ENCODE measurements at regions not wholly inside any gene's neighbourhood (a gene's known extent, or its start where the extent isn't known, plus 50 kb on each side); places are given as distances from the start of the nearest gene placed in this dataset.

GRCh38 chr2:226123300-226123699, 676.3 kb downstream of the IRS1 start:
- Mint-ChIP-seq H3K27me3 (peaks cover 23% of the 10 kb centered on the region), H3K27ac (no peak overlapping the region), H3K9me3 (no peaks in the 10 kb centered on the region), H3K4me1 (no peaks in the 10 kb centered on the region), H3K4me3 (no peak overlapping the region), H3K36me3 (ENCODE audit: low read depth) (no peaks in the 10 kb centered on the region)
- ATAC-seq (no peak), DNase-seq (no peak)

DNA sequence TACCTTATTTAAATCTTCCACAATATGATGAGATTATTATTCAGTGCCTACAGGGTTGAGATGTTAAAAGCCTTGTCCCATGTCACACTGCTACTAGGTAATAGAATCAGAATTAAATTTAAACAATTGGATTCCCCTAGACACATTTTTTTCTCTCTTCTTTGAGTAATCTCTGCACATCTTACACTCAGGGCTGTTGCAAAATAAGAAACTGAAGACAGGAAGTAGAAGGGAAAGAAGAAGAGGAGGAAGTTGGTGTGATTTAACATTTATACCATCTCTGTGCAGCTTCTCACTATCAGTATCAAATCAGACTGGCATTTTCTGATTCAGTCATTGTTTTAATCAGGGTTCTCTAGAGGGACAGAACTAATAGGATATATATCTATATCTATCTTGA, 677.6 kb downstream of the IRS1 start:
- no peak overlapping the region for H3K4me3 Mint-ChIP-seq
- DNase-seq, result no peak
- no peaks in the 10 kb centered on the region for H3K36me3 Mint-ChIP-seq (ENCODE audit: low read depth)
- no peak for ATAC-seq
- H3K4me1 Mint-ChIP-seq, result no peaks in the 10 kb centered on the region
- no peaks in the 10 kb centered on the region for H3K9me3 Mint-ChIP-seq
- H3K27me3 Mint-ChIP-seq, result peaks cover 23% of the 10 kb centered on the region
- no peak overlapping the region for H3K27ac Mint-ChIP-seq

DNA sequence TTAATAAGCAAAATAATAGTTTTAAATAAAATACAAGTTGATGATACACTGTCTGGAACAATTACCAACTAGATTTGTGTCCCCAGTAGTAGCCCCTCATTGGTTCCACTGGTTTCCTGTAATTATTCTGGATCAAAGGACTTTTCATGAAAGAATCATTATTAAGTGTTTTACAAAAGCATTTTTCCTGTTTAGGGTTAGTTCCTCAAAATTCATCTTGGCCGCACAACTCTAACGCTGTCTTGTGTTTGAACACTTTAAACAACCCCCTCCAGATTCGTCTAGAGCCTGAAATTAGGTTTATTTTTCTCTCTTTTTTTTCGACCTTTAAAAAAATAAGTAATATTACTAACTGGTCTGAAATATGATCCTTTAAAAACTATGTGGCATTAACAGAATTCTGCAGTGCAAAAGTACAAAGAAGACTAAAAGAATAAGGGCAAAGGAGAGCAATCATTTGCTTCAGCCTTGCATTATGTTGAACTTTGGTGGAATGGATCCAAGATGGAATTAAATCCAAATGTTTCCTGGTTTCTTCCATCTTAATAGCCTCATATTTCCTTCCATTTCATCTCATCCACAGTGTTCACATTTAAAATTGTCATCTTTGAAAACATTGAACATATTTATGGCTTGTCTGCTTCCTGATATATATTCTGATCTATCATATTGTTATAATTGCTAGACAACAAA, 678.4 kb downstream of the IRS1 start:
- DNase-seq (no peak), ATAC-seq (no peak)
- H3K27me3 Mint-ChIP-seq, result peaks cover 23% of the 10 kb centered on the region
- no peak overlapping the region for H3K27ac Mint-ChIP-seq
- H3K9me3 Mint-ChIP-seq, result no peaks in the 10 kb centered on the region
- H3K4me3 Mint-ChIP-seq, result no peak overlapping the region
- no peaks in the 10 kb centered on the region for H3K4me1 Mint-ChIP-seq
- H3K36me3 Mint-ChIP-seq (ENCODE audit: low read depth), result no peaks in the 10 kb centered on the region

GRCh38 chr2:226118471-226119429, 680.9 kb downstream of the IRS1 start:
- Mint-ChIP-seq H3K4me3 (no peak overlapping the region), H3K9me3 (no peaks in the 10 kb centered on the region), H3K36me3 (ENCODE audit: low read depth) (no peaks in the 10 kb centered on the region), H3K4me1 (peaks cover 15% of the 10 kb centered on the region), H3K27me3 (peaks cover 18% of the 10 kb centered on the region), H3K27ac (no peak overlapping the region)
- DNase-seq, result no peak
- no peak for ATAC-seq

DNA sequence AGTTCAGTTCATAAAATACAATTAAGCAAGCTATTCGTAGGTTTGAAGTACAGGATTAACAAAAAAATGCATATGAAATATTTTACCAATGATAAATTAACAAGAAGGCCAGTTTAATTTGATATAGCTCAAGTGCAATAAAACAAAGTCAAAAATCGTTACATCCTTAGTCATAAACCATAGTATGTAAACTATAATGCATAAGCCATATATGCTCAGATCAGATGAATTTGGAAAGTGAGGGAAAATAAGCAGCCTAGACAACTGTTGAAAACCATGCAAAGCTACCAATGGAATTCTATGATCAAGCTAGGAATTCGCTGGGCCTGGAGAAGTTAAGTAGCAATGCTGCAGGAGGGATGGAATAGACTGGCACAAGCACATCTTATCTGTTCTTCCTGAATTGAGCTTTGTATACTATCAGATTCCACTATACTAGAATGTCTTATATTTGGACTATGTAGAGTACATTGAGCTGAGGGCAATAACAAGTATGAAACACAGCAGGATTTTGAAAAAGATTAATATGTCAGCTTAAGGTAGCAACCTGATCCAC, 682.0 kb downstream of the IRS1 start:
- Mint-ChIP-seq H3K9me3 (no peaks in the 10 kb centered on the region), H3K27me3 (peaks cover 15% of the 10 kb centered on the region), H3K27ac (no peak overlapping the region), H3K4me1 (peaks cover 15% of the 10 kb centered on the region), H3K4me3 (no peak overlapping the region), H3K36me3 (ENCODE audit: low read depth) (no peaks in the 10 kb centered on the region)
- ATAC-seq (no peak), DNase-seq (no peak)

GRCh38 chr2:226116346-226116745, 683.3 kb downstream of the IRS1 start:
- no peaks in the 10 kb centered on the region for H3K36me3 Mint-ChIP-seq (ENCODE audit: low read depth)
- peaks cover 15% of the 10 kb centered on the region for H3K4me1 Mint-ChIP-seq
- ATAC-seq (no peak), DNase-seq (no peak)
- H3K27me3 Mint-ChIP-seq, result peaks cover 13% of the 10 kb centered on the region
- no peak overlapping the region for H3K4me3 Mint-ChIP-seq
- H3K27ac Mint-ChIP-seq, result no peak overlapping the region
- H3K9me3 Mint-ChIP-seq, result no peaks in the 10 kb centered on the region

GRCh38 chr2:226115832-226116200, 683.8 kb downstream of the IRS1 start:
- H3K9me3 Mint-ChIP-seq, result no peaks in the 10 kb centered on the region
- H3K4me1 Mint-ChIP-seq, result peaks cover 15% of the 10 kb centered on the region
- H3K27me3 Mint-ChIP-seq, result peaks cover 10% of the 10 kb centered on the region
- no peak for DNase-seq
- H3K27ac Mint-ChIP-seq, result no peak overlapping the region
- ATAC-seq, result no peak
- H3K4me3 Mint-ChIP-seq, result no peak overlapping the region
- no peaks in the 10 kb centered on the region for H3K36me3 Mint-ChIP-seq (ENCODE audit: low read depth)

DNA sequence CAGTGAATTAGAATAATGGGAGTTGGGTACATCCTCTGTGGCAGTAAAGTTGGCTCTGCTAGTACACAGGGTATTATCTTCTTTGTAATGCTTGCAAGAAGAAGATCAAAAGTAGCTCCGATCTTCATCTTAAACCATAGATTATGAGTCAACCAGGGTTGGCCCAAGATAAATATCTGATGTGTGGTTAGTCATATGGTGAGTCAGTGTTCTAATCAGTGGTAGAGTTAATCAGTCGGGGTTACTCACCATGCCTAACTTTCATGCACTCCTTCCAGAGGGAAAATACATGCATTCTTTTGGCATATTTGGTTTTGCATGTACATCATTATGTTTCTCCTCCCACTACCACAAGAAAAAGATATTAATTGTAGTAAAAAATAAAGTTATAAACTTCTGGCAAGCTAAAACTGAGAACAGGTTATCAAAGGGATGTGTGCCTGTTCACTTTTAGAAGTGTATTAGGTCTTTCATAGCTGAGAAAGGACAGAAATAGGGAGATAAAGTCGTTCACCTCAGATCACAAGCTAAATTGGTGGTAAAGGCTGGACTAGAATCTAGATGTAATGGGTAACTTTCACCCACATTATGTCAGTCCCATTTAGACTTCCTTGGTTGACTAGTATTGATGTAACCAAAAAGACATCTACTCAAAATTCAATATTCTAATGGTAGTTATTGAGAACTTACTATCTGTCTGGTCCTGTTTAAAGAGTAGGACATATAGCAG, 684.4 kb downstream of the IRS1 start:
- H3K27ac Mint-ChIP-seq, result no peak overlapping the region
- ATAC-seq (peak; percentile 98), DNase-seq (no peak)
- peaks cover 15% of the 10 kb centered on the region for H3K4me1 Mint-ChIP-seq
- H3K27me3 Mint-ChIP-seq, result peaks cover 10% of the 10 kb centered on the region
- H3K4me3 Mint-ChIP-seq, result no peak overlapping the region
- H3K9me3 Mint-ChIP-seq, result no peaks in the 10 kb centered on the region
- no peaks in the 10 kb centered on the region for H3K36me3 Mint-ChIP-seq (ENCODE audit: low read depth)

GRCh38 chr2:226114436-226114835, 685.2 kb downstream of the IRS1 start:
- no peaks in the 10 kb centered on the region for H3K9me3 Mint-ChIP-seq
- no peak overlapping the region for H3K27ac Mint-ChIP-seq
- H3K36me3 Mint-ChIP-seq (ENCODE audit: low read depth), result no peaks in the 10 kb centered on the region
- no peak for ATAC-seq
- H3K27me3 Mint-ChIP-seq, result peaks cover 7% of the 10 kb centered on the region
- H3K4me3 Mint-ChIP-seq, result no peak overlapping the region
- peaks cover 15% of the 10 kb centered on the region for H3K4me1 Mint-ChIP-seq
- no peak for DNase-seq

DNA sequence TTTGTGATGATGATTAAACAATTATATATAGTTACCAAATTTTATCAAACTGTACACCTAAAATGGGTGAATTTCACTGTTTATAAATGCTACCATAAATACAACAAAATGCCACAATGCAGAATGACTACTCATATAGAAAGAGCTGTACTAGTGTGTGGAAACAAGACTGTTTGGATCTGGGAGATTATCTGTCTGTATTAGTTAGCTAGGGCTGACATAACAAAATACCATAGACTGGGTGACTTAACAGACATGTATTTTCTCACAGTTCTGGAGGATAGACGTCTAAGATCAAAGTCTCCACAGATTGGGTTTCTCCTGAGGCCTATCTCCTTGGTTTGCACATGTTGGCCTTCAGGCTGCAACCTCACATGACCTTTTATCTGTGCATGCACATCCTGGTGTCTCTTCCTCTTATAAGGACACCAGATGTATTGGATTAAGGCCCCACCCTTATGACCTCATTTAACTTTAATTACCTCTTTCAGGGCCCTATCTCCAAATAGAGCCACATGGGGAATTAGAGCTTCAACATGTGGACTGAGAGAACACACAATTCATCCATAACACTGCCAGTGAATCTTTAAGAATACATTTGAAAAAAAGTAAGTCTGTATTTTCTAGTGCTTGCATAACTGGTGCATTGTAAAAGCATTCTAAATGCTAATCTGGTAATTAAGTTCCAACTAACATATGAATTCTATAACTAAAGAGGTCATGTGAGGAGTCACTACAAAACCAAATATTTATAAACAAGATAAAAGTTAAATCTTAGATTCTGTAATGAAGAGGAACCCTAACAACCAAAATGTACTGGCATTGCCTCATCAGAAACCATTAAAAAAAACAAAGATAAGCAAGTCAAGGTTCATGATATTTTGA, 699.6 kb downstream of the NYAP2 start:
- Mint-ChIP-seq H3K4me1 (no peaks in the 10 kb centered on the region), H3K27ac (no peak overlapping the region), H3K27me3 (no peaks in the 10 kb centered on the region), H3K4me3 (no peak overlapping the region), H3K9me3 (peaks cover 10% of the 10 kb centered on the region), H3K36me3 (ENCODE audit: low read depth) (no peaks in the 10 kb centered on the region)
- DNase-seq (no peak), ATAC-seq (no peak)

GRCh38 chr2:226095058-226095457, 695.5 kb downstream of the NYAP2 start:
- H3K36me3 Mint-ChIP-seq (ENCODE audit: low read depth), result no peaks in the 10 kb centered on the region
- H3K9me3 Mint-ChIP-seq, result peaks cover 18% of the 10 kb centered on the region
- H3K27ac Mint-ChIP-seq, result no peak overlapping the region

GRCh38 chr2:226093364-226093763, 693.9 kb downstream of the NYAP2 start:
- ATAC-seq, result no peak

More at GRCh38 chr2:226095058-226095457, 695.5 kb downstream of the NYAP2 start:
- ATAC-seq (no peak), DNase-seq (no peak)
- peaks cover 2% of the 10 kb centered on the region for H3K27me3 Mint-ChIP-seq
- H3K4me3 Mint-ChIP-seq, result no peak overlapping the region
- H3K4me1 Mint-ChIP-seq, result no peaks in the 10 kb centered on the region

DNA sequence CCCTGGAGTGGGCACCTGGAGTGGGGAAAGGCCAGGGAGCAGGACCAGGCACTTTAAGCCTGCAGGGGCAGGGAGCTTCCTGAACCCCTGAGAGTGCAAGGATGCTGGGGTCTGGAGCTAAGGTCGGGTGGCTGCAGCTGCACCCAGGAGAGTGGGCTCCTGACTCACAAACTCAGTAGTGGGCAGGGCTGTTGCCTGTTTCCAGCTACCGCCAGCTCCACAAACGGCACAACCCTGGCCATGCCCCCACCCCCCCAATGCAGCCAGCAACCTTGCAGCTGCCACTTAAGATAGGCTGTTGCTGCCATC, 688.8 kb downstream of the NYAP2 start:
- Mint-ChIP-seq H3K4me3 (no peak overlapping the region), H3K4me1 (no peaks in the 10 kb centered on the region), H3K36me3 (ENCODE audit: low read depth) (no peaks in the 10 kb centered on the region), H3K27me3 (peaks cover 5% of the 10 kb centered on the region), H3K27ac (no peak overlapping the region), H3K9me3 (peaks cover 13% of the 10 kb centered on the region)
- DNase-seq (no peak), ATAC-seq (no peak)

More at GRCh38 chr2:226093364-226093763, 693.9 kb downstream of the NYAP2 start:
- H3K4me3 Mint-ChIP-seq, result no peak overlapping the region
- DNase-seq, result no peak
- H3K4me1 Mint-ChIP-seq, result no peaks in the 10 kb centered on the region
- H3K36me3 Mint-ChIP-seq (ENCODE audit: low read depth), result no peaks in the 10 kb centered on the region
- peaks cover 2% of the 10 kb centered on the region for H3K27me3 Mint-ChIP-seq
- H3K9me3 Mint-ChIP-seq, result peaks cover 18% of the 10 kb centered on the region
- no peak overlapping the region for H3K27ac Mint-ChIP-seq

All from activated naive CD8-positive, alpha-beta T cell treated with anti-CD3 and anti-CD28 coated beads, Interleukin-2, amount 50 U/mL, for 24 hours (primary cell).